ENCODE measurements at regions not wholly inside any gene's neighbourhood (a gene's known extent, or its start where the extent isn't known, plus 50 kb on each side); places are given as distances from the start of the nearest gene placed in this dataset.
"Not testable (repeated sequence)": the region's sequence is repeated elsewhere in the genome, so short reads cannot be mapped to it uniquely, and the experiment has no call there.

DNA sequence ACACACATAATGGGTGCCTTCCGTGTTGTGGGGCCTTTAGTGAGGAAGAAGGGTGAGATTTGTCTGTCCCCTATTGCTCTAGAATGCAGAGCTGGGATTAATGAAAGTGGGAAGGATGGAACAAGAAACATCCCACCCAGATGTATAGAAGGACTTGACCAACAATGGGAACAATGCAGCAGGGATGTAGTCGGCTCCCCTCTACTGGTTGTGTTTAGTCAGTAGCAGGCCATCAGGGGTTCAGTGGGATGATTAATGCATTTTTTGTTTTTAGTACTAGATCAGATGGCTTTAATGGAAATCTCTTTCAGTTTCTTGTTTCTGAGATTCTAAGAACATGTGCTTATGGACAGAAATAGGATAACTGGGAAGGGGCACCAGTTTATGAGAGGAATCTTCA, 156.0 kb upstream of the ROPN1 start:
- BruUV-seq (replicated peaks) = no TSS peak

DNA sequence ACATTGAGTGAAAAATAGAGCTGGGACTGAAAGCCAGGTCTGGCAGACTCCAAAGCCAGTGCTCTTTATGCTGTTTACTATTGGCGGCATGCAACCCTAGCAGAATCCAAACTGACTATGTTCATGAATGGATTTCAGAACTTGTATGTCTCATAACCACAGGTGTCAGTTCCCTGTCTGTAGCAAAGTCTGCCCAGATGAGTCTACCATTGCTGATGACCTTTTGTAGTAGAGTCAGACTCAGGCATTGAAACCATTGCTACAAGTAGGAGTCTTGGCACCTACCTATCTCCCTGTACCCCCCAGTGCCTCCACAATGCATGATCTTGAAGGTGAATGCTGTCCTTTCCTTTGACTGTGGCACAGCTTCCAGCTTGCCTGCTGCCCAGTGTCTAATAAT, 157.2 kb upstream of the ROPN1 start:
- H3K27ac ChIP-seq (ENCODE audit: low read depth, low read length, poor library complexity, severe bottlenecking) = no peak overlapping the region
- no peaks in the 10 kb centered on the region for H3K4me1 ChIP-seq (ENCODE audit: insufficient read depth, low read length, poor library complexity, severe bottlenecking)
- no peaks in the 10 kb centered on the region for H3K9me2 ChIP-seq (ENCODE audit: insufficient read depth, low read length)
- H3K4me2 ChIP-seq (ENCODE audit: low read length) = no peak overlapping the region
- no TSS peak for BruUV-seq (replicated peaks)
- no peak overlapping the region for H3K4me3 ChIP-seq (ENCODE audit: low read depth, low read length, poor library complexity, severe bottlenecking)
- POLR2A ChIA-PET = no interaction called here
- intact Hi-C loops (cut with micrococcal nuclease; ENCODE audit: unreplicated experiment) = no loop called here
- H3K9me3 ChIP-seq (ENCODE audit: low read length) = no peaks in the 10 kb centered on the region
- no peak for DNase-seq (ENCODE audit: low spot score)
- CTCF ChIA-PET (ENCODE audit: unreplicated experiment) = no interaction called here
- TF ChIP-seq EZH2phosphoT487 (IDR thresholded peaks at IDR 0.05; ENCODE audit: borderline replicate concordance, low read depth, low read length) = no peak
- TF ChIP-seq, protein P1, sequence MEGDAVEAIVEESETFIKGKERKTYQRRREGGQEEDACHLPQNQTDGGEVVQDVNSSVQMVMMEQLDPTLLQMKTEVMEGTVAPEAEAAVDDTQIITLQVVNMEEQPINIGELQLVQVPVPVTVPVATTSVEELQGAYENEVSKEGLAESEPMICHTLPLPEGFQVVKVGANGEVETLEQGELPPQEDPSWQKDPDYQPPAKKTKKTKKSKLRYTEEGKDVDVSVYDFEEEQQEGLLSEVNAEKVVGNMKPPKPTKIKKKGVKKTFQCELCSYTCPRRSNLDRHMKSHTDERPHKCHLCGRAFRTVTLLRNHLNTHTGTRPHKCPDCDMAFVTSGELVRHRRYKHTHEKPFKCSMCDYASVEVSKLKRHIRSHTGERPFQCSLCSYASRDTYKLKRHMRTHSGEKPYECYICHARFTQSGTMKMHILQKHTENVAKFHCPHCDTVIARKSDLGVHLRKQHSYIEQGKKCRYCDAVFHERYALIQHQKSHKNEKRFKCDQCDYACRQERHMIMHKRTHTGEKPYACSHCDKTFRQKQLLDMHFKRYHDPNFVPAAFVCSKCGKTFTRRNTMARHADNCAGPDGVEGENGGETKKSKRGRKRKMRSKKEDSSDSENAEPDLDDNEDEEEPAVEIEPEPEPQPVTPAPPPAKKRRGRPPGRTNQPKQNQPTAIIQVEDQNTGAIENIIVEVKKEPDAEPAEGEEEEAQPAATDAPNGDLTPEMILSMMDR (conservative IDR thresholded peaks at IDR 0.05; ENCODE audit: low read length) = no peak
- no peaks in the 10 kb centered on the region for H4K20me1 ChIP-seq (ENCODE audit: insufficient read depth, low read length)
- no peaks in the 10 kb centered on the region for H3K36me3 ChIP-seq (ENCODE audit: insufficient read depth, low read length)
- no peaks in the 10 kb centered on the region for H3K79me2 ChIP-seq (ENCODE audit: insufficient read depth, low read depth, low read length)
- no peak overlapping the region for H2AFZ ChIP-seq (ENCODE audit: low read length)

More for the DNA sequence above, 156.0 kb upstream of the ROPN1 start:
- CTCF ChIA-PET (ENCODE audit: unreplicated experiment) = no interaction called here
- Histone ChIP-seq H2AFZ (ENCODE audit: low read length) (no peak overlapping the region), H3K36me3 (ENCODE audit: insufficient read depth, low read length) (no peaks in the 10 kb centered on the region), H3K4me3 (ENCODE audit: low read depth, low read length, poor library complexity, severe bottlenecking) (no peak overlapping the region), H4K20me1 (ENCODE audit: insufficient read depth, low read length) (no peaks in the 10 kb centered on the region), H3K79me2 (ENCODE audit: insufficient read depth, low read depth, low read length) (no peaks in the 10 kb centered on the region), H3K4me2 (ENCODE audit: low read length) (no peak overlapping the region), H3K4me1 (ENCODE audit: insufficient read depth, low read length, poor library complexity, severe bottlenecking) (no peaks in the 10 kb centered on the region), H3K27ac (ENCODE audit: low read depth, low read length, poor library complexity, severe bottlenecking) (no peak overlapping the region), H3K9me3 (ENCODE audit: low read length) (no peaks in the 10 kb centered on the region), H3K9me2 (ENCODE audit: insufficient read depth, low read length) (no peaks in the 10 kb centered on the region)
- no peak for DNase-seq (ENCODE audit: low spot score)
- POLR2A ChIA-PET = no interaction called here
- TF ChIP-seq, protein P1 (conservative IDR thresholded peaks at IDR 0.05; ENCODE audit: low read length) = no peak
- TF ChIP-seq EZH2phosphoT487 (IDR thresholded peaks at IDR 0.05; ENCODE audit: borderline replicate concordance, low read depth, low read length) = no peak
- intact Hi-C loops (cut with micrococcal nuclease; ENCODE audit: unreplicated experiment) = no loop called here

DNA sequence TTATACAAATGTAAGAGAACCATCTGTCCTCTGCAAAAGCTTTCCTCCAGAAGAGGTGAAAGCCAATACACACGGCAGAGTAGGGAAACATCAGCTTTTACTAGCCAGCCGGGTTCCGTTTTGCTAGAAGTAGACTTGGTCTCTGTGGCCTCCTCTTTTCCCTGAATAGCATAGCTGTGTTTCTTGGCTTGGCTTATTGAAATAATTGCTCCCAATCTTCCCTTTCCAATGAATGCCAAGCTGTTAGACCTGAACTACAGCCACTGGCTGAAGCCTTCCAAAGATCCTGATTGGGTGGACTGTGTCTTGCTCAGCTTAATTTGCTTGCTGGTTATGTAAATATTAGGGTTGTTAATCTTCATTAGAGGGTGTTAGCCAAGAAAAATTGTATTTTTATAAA, 157.8 kb upstream of the ROPN1 start:
- H3K27ac ChIP-seq (ENCODE audit: low read depth, low read length, poor library complexity, severe bottlenecking) = no peak overlapping the region
- no peaks in the 10 kb centered on the region for H3K4me1 ChIP-seq (ENCODE audit: insufficient read depth, low read length, poor library complexity, severe bottlenecking)
- no peak overlapping the region for H3K4me2 ChIP-seq (ENCODE audit: low read length)
- CTCF ChIA-PET (ENCODE audit: unreplicated experiment) = no interaction called here
- H3K79me2 ChIP-seq (ENCODE audit: insufficient read depth, low read depth, low read length) = no peaks in the 10 kb centered on the region
- H4K20me1 ChIP-seq (ENCODE audit: insufficient read depth, low read length) = no peaks in the 10 kb centered on the region
- intact Hi-C loops (cut with micrococcal nuclease; ENCODE audit: unreplicated experiment) = no loop called here
- no TSS peak for BruUV-seq (replicated peaks)
- POLR2A ChIA-PET = no interaction called here
- H2AFZ ChIP-seq (ENCODE audit: low read length) = no peak overlapping the region
- TF ChIP-seq, protein P1 (conservative IDR thresholded peaks at IDR 0.05; ENCODE audit: low read length) = no peak
- no peak for TF ChIP-seq EZH2phosphoT487 (IDR thresholded peaks at IDR 0.05; ENCODE audit: borderline replicate concordance, low read depth, low read length)
- no peaks in the 10 kb centered on the region for H3K36me3 ChIP-seq (ENCODE audit: insufficient read depth, low read length)
- no peaks in the 10 kb centered on the region for H3K9me3 ChIP-seq (ENCODE audit: low read length)
- H3K4me3 ChIP-seq (ENCODE audit: low read depth, low read length, poor library complexity, severe bottlenecking) = no peak overlapping the region
- no peaks in the 10 kb centered on the region for H3K9me2 ChIP-seq (ENCODE audit: insufficient read depth, low read length)
- DNase-seq (ENCODE audit: low spot score) = no peak

DNA sequence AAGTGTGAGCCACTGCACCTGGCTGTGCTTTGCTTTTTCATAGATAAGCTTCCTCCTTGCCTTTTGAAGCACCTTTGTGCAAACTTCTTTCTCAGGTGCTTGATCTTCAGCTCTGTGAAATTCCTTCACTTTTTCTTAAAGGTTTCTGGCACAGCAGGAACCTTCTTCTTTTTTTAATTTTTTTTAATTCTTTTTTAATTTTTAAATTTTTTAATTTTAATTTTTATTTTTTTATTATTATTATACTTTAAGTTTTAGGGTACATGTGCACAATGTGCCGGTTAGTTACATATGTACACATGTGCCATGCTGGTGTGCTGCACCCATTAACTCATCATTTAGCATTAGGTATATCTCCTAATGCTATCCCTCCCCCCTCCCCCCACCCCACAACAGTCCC, 161.0 kb upstream of the ROPN1 start:
- H3K4me2 ChIP-seq (ENCODE audit: low read length); H3K79me2 ChIP-seq (ENCODE audit: insufficient read depth, low read depth, low read length); H3K4me1 ChIP-seq (ENCODE audit: insufficient read depth, low read length, poor library complexity, severe bottlenecking); H3K4me3 ChIP-seq (ENCODE audit: low read depth, low read length, poor library complexity, severe bottlenecking); BruUV-seq (replicated peaks); H3K9me2 ChIP-seq (ENCODE audit: insufficient read depth, low read length); H3K9me3 ChIP-seq (ENCODE audit: low read length); H4K20me1 ChIP-seq (ENCODE audit: insufficient read depth, low read length); intact Hi-C loops (cut with micrococcal nuclease; ENCODE audit: unreplicated experiment); H3K36me3 ChIP-seq (ENCODE audit: insufficient read depth, low read length); DNase-seq (ENCODE audit: low spot score); H2AFZ ChIP-seq (ENCODE audit: low read length); CTCF ChIA-PET (ENCODE audit: unreplicated experiment); H3K27ac ChIP-seq (ENCODE audit: low read depth, low read length, poor library complexity, severe bottlenecking); POLR2A ChIA-PET: not testable (repeated sequence)

Data from OCI-LY7 (cell line).